ENCODE measurements at regions not wholly inside any gene's neighbourhood (a gene's known extent, or its start where the extent isn't known, plus 50 kb on each side); places are given as distances from the start of the nearest gene placed in this dataset.
A peak's percentile ranks its signal among the peaks of the same experiment; 100 is the strongest.

- no peak for DNase-seq (ENCODE audit: extremely low read depth, low read depth)
- TF ChIP-seq, protein P1, sequence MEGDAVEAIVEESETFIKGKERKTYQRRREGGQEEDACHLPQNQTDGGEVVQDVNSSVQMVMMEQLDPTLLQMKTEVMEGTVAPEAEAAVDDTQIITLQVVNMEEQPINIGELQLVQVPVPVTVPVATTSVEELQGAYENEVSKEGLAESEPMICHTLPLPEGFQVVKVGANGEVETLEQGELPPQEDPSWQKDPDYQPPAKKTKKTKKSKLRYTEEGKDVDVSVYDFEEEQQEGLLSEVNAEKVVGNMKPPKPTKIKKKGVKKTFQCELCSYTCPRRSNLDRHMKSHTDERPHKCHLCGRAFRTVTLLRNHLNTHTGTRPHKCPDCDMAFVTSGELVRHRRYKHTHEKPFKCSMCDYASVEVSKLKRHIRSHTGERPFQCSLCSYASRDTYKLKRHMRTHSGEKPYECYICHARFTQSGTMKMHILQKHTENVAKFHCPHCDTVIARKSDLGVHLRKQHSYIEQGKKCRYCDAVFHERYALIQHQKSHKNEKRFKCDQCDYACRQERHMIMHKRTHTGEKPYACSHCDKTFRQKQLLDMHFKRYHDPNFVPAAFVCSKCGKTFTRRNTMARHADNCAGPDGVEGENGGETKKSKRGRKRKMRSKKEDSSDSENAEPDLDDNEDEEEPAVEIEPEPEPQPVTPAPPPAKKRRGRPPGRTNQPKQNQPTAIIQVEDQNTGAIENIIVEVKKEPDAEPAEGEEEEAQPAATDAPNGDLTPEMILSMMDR (IDR thresholded peaks at IDR 0.05; ENCODE audit: low read depth, low read length): no peak
These were observed 300.5 kb downstream of the KLF6 start for GRCh38 chr10:3484306-3485056.

DNA sequence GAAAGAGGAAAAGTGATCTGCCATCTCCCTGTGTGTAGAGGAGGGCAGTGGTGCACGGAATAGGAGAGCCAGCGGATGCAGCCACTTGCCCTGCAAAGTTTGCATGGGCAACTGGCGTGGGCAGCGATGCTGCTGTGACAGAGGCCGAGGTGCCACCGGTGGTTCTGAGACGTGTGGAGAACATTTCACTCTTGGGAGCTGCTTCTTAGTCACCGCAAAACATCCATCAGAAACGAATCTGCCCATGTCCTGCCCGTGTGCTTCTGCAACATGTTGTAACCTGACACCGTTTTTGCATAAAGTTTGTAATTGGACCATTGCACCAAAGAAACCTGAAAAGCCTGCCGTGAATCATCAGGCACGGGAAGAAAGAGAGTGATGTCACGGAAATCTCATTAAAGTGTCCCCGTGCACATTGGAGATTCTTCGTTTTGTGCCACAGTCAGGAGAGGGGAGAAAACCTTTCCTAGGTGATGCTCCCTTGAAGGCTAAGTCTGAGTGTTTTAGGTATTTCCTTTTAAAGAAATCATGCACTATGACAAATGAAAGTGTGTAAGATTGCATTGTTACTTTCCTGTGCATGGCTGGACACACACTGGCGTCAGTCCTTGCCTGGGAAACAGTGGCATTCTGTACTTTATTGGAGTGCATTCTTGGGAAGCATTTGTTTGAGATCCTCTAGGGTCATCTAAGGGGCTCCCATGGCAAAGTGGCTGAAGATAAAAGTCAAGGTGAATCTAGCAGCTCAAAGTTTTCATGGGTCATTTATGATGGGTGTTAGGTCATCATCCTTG lies 302.6 kb downstream of the KLF6 start:
- TF ChIP-seq, protein P1 (IDR thresholded peaks at IDR 0.05; ENCODE audit: low read depth, low read length): no peak
- DNase-seq (ENCODE audit: extremely low read depth, low read depth): peak; percentile 64

GRCh38 chr10:3481496-3481895 lies 303.5 kb downstream of the KLF6 start:
- DNase-seq (ENCODE audit: extremely low read depth, low read depth): no peak
- TF ChIP-seq, protein P1 (IDR thresholded peaks at IDR 0.05; ENCODE audit: low read depth, low read length): no peak

DNA sequence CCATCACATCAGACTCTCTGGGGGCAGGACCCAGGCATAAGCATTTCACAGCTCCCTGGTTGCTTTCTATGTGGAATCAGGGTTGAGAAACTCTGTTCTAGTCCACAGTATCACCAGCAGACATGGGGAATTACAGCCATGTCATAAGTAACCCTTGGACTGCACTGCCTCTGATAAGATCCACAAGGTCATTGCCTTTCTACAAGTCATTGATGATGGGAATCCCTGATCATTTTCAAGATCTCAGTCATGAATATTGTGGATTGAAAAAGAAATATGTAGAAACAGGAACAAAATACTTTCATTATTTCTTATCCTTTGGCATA lies 304.1 kb downstream of the KLF6 start:
- TF ChIP-seq, protein P1 (IDR thresholded peaks at IDR 0.05; ENCODE audit: low read depth, low read length): no peak
- no peak for DNase-seq (ENCODE audit: extremely low read depth, low read depth)

DNA sequence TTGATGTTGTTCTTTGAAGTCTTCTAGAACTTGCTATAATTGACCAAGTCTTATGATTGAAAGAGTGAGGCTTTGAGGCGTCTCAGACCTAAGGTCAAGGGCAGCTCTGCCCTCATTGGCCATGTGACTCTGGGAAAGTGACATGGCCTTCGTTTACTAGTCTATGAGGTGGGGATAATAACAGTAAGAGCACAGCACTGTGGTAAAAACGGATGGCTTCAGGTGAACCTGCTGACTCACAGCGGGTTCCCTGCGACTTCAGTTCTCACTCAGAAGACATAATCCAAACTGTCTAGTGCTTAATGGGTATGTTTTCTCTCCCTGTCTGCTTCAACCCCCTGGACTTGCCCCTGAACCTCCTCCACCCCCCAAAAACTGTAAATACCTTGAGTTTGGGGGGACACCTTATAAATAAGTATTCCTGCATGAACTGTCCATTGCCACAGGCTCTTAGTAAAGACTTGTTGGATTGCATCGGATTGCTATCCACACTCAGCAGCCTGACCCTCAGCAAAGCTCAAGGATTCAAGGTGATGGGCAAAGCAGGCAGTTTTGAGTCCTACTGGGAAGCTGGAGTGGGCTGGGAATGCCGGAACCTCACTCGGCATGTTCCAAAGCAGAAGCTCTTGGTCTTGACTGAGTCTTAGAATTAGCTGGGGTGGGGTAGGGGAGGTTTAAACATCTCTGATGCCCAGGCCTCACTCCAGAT lies 304.6 kb downstream of the KLF6 start:
- TF ChIP-seq, protein P1 (IDR thresholded peaks at IDR 0.05; ENCODE audit: low read depth, low read length): no peak
- DNase-seq (ENCODE audit: extremely low read depth, low read depth): no peak

GRCh38 chr10:3478632-3479240 lies 306.2 kb upstream of the PITRM1 start:
- no peak for DNase-seq (ENCODE audit: extremely low read depth, low read depth)
- TF ChIP-seq, protein P1 (IDR thresholded peaks at IDR 0.05; ENCODE audit: low read depth, low read length): no peak
